Nephron progenitor cell (in vitro differentiated cells): ENCODE measurements at regions not wholly inside any gene's neighbourhood (a gene's known extent, or its start where the extent isn't known, plus 50 kb on each side); places are given as distances from the start of the nearest gene placed in this dataset.

Source experiments
- DNase-seq: peaks from one replicate; pipeline ENCODE4 v3.0.0; 2021
- H3K27ac Mint-ChIP-seq: 2 replicates; pipeline ENCODE4 v1.8.0; 2021; ENCODE audit warnings: mild to moderate bottlenecking, moderate library complexity, mixed read lengths
- H3K27me3 Mint-ChIP-seq: 2 replicates; pipeline ENCODE4 v1.8.0; 2021; ENCODE audit warnings: mild to moderate bottlenecking, low read depth, mixed read lengths; ENCODE audit not compliant: poor library complexity
- H3K36me3 Mint-ChIP-seq: 2 replicates; pipeline ENCODE4 v1.8.0; 2021; ENCODE audit warnings: low read depth, mixed read lengths
- H3K4me1 Mint-ChIP-seq: 2 replicates; pipeline ENCODE4 v1.8.0; 2021; ENCODE audit warnings: mixed read lengths
- H3K4me3 Mint-ChIP-seq: 2 replicates; pipeline ENCODE4 v1.8.0; 2021; ENCODE audit warnings: mild to moderate bottlenecking, moderate library complexity, mixed read lengths
- H3K9me3 Mint-ChIP-seq: 2 replicates; pipeline ENCODE4 v1.8.0; 2021; ENCODE audit warnings: mild to moderate bottlenecking, moderate library complexity, mixed read lengths
- CTCF ChIP-seq: fragments of 200-600 bp; sonication (generic); IDR thresholded peaks from 2 replicates; pipeline ENCODE4 v1.5.0; 2021; ENCODE audit warnings: antibody characterized with exemption

- TF ChIP-seq CTCF: no peak
- H3K9me3 Mint-ChIP-seq: no peaks in the 10 kb centered on the region
- H3K4me1 Mint-ChIP-seq: no peaks in the 10 kb centered on the region
- no peak overlapping the region for H3K27ac Mint-ChIP-seq
- H3K27me3 Mint-ChIP-seq: peaks cover 8% of the 10 kb centered on the region
- no peak for DNase-seq
- H3K36me3 Mint-ChIP-seq: no peaks in the 10 kb centered on the region
- no peak overlapping the region for H3K4me3 Mint-ChIP-seq
Observed at GRCh38 chr12:58089588-58089987, 148.2 kb downstream of the ATP23 start.

- DNase-seq: no peak
- Mint-ChIP-seq H3K27me3 (peaks cover 6% of the 10 kb centered on the region), H3K9me3 (no peaks in the 10 kb centered on the region), H3K36me3 (no peaks in the 10 kb centered on the region), H3K4me1 (no peaks in the 10 kb centered on the region), H3K4me3 (no peak overlapping the region), H3K27ac (no peak overlapping the region)
- TF ChIP-seq CTCF: no peak
Observed at GRCh38 chr12:58090685-58091084, 149.3 kb downstream of the ATP23 start.

- DNase-seq: no peak
- Mint-ChIP-seq H3K4me3 (no peak overlapping the region), H3K9me3 (no peaks in the 10 kb centered on the region), H3K4me1 (no peaks in the 10 kb centered on the region), H3K27ac (no peak overlapping the region), H3K36me3 (no peaks in the 10 kb centered on the region), H3K27me3 (peaks cover 5% of the 10 kb centered on the region)
- TF ChIP-seq CTCF: no peak
Observed at GRCh38 chr12:58095002-58095401, 153.6 kb downstream of the ATP23 start.

- H3K27me3 Mint-ChIP-seq: peaks cover 7% of the 10 kb centered on the region
- DNase-seq: no peak
- H3K27ac Mint-ChIP-seq: no peak overlapping the region
- TF ChIP-seq CTCF: no peak
- no peak overlapping the region for H3K4me3 Mint-ChIP-seq
- H3K4me1 Mint-ChIP-seq: no peaks in the 10 kb centered on the region
- H3K9me3 Mint-ChIP-seq: peaks cover 5% of the 10 kb centered on the region
- no peaks in the 10 kb centered on the region for H3K36me3 Mint-ChIP-seq
Observed at GRCh38 chr12:58097741-58098140, 156.4 kb downstream of the ATP23 start.

GRCh38 chr12:58099476-58099875, 158.1 kb downstream of the ATP23 start:
- no peak for DNase-seq

More at GRCh38 chr12:58099476-58099875, 158.1 kb downstream of the ATP23 start:
- Mint-ChIP-seq H3K27me3 (peaks cover 5% of the 10 kb centered on the region), H3K27ac (no peak overlapping the region), H3K9me3 (peaks cover 5% of the 10 kb centered on the region), H3K4me1 (no peaks in the 10 kb centered on the region), H3K4me3 (no peak overlapping the region), H3K36me3 (no peaks in the 10 kb centered on the region)
- TF ChIP-seq CTCF: no peak
